NOMO-1 treated with dmso at 0.1 percent for 144 hours (cell line): ENCODE measurements at regions not wholly inside any gene's neighbourhood (a gene's known extent, or its start where the extent isn't known, plus 50 kb on each side); places are given as distances from the start of the nearest gene placed in this dataset.
"Not testable (repeated sequence)": the region's sequence is repeated elsewhere in the genome, so short reads cannot be mapped to it uniquely, and the experiment has no call there.

Source experiments
- DNase-seq: peaks from one replicate; lab custom pipeline; 2025; ENCODE audit not compliant: unreplicated experiment; lab: John Stamatoyannopoulos, UW

DNA sequence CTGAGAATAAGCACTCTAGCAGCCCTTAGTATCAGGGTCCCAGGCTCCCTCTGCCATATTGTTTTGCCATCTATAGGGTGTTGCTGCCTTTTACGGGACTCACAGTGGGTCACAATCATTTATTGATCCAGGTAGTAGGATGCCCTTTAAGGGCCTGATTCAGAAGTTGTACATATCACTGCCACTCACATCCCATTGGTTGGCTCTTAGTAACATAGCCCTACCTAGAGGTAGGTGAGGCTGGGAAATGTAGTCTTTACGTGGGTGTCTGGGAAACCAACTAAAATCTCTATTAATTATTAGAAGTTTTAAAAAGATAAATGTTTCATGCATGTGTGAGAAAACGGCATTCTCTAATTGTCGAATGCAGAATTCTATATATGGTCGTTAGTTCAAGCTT is 78.8 kb upstream of the ATP5PO start:
- no peak for DNase-seq

DNA sequence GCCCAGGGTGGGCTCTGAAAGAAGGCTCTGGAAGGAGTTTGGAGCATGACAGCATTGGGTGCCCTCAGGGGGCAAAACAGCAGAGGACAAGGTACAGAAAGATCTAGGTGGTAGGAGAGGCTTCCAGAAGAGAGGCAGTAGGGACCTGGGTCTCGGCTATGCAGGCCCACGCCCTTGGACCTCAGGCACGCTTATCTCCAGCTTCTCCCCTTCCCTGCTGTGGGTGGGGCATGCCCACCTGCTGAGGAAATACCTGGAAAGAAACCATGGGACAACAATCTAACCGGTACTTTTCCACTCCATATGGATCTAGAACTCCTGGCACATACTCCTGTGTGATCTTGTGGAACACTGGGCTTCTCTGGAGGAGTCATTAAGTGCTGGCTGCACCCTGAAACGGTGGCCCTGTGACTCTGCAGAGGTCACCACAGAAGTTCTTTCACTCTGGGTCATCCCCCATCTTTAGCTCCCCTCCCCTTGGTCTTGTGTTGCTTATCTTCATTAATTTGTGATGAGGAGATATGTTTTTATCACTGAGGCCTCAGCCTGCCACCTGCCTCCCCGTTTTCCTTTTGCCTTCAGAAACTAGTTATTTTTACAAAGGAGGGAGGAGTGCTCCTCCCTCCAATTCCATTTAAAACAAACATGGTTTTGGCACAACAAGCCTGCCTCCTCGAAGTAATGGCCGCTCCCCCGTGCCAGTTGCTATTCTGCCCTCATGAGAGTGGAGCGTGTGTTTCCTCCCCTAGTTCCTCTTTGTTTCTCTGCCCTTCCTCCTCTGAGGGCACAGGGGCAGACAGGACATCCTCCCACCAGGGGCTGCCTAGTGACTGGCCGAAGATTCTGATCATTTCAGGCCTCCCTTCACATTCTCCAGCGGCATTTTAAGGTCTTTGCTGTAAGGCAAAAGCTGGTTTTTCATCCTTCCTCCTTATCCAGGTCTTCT is 78.0 kb upstream of the ATP5PO start:
- peak; percentile 52 for DNase-seq

DNA sequence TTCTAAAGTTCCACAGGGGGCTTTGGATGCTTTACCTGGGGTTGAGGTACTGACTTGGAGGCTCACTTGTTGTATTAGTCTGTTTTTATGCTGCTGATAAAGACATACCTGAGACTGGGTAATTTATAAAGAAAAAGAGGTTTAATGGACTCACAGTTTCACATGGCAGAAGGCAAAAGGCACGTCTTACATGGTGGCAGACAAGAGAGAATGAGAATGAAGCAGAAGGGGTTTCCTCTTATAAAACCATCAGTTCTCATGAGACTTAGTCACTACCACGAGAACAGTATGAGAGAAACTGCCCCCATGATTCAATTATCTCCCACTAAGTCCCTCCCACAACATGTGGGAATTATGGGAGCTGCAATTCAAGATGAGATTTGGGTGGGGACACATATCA is 76.8 kb upstream of the ATP5PO start:
- not testable (repeated sequence) for DNase-seq

DNA sequence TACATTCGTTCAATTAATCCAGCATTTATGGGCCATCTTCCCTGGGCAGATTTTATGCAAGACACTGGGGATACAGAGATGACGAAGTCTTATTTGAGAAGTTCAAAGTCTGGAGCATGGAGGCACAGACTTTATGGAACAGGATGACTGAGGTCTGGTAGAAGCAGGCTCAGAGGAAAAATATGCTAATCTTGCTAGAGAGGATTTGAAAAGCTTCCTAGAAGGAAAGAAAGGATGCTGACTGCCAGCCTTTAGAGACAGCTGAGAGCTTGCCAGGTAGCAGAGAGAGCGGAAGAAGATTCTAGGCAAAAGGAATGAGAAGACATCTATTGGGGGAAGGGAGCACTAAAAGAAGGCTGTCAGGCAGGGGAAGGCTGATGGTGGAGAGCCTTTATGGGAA is 75.5 kb upstream of the ATP5PO start:
- DNase-seq, result no peak

DNA sequence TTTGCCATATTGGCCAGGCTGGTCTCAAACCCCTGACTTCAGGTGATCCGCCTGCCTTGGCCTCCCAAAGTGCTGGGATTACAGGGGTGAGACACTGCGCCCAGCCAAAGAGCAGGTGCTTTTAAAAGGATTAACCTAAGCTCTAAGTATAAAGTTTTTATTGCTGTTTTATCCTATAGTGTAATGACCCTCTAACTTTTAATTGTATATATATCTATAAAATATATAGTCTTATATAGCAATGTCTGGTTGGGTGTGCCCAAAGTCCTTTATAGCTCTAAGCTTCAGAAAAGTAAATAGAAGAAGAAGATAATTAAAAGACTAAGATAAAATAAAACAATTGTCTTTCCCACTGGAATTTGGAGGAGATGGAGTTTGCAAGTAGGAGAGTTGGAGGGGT is 73.8 kb upstream of the ATP5PO start:
- DNase-seq, result no peak

- DNase-seq, result no peak
These were observed 72.8 kb upstream of the ATP5PO start for GRCh38 chr21:33988237-33989017.

GRCh38 chr21:33987461-33987860 is 71.9 kb upstream of the ATP5PO start:
- DNase-seq, result no peak

DNA sequence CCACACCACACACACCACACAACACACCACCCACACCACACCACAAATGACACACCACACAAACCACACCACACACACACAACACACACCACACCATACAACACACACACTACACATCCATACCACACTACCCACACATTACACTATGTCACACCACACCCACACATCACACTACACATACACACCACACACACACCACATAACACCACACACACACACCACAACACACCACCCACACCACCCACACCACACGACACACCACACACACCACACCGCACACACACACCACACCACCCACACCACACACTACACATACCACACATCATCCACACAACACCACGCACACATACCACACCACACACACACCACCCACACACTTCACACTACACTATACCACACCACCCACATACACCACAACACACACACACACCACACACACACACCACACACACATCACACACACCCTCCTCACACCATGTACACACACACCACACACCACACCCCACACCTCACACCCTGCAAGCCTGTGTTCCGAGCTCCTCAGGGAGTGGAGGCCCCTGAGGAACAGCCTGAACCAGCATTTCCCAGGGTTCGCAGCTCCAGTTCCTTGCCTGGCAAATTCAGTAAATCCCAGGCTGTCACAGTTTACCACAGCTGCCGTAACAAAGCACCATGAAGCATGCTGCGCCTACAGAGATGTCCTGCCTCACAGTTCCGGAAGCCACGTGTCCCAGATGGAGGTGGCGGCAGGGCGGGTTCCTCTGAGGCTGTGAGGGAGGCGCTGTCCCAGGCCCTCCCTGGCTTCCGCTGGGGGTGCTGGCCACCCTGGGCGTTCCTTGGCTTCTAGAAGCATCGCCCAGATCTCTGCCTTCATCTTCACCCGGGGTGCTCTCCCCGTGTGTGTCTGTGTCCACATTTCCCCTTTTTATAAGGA is 69.8 kb upstream of the ATP5PO start:
- no peak for DNase-seq

DNA sequence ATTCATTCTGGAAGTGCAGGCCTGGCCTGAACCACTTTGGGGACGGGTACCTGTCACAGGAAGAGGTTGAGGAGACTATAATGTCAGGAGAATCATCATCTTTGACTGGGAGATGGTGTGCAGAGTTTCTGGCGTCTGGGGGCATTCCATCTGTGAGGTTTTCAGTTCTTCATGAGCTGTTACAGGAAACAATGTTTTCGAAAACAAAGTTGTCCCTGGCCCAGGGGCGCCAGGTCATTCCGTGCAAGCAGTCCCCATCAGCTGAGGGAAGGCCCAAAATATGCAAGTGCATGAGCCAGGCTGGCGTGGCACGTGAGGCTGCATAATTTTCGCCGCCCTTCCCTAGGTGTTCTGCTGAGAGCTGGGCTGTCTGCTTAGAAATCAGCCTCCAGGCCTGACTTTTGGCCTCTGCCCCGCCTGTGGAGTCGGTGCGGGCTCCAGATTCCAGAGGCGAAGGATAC is 68.4 kb upstream of the ATP5PO start:
- no peak for DNase-seq

DNA sequence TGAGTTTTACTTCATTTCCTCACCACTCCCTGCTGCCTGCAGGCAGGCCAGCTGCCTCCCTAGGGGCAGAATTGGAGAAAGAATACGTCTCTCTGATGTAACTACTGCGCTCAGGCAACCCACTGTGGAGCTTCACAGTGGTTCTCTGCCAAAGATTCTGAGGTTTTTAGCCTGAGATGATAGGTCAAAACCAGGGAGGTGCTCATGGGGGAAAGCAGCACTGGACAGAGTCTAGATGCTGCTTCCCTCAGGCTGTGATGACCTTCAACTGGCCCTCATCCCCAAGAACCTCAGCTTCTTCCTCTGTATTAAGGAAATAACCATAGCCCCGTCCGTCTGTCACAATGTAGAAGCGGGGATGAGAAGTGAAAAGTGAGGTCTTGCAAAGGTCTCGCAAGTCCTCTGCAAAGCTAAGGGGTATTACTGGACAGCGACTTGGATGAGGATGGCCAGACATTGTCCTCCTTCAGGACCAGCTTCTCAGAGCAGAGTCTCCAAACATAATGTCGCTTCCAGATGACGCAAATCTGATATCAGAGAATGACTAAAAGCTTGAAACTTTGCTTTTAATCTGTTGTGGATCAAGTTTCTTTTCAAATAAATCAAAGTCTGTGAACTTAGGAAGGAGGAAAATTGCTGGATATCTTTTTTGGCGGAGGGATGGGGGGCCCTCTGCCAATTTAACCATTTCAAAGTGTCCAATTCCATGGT is 65.9 kb upstream of the ATP5PO start:
- no peak for DNase-seq

DNA sequence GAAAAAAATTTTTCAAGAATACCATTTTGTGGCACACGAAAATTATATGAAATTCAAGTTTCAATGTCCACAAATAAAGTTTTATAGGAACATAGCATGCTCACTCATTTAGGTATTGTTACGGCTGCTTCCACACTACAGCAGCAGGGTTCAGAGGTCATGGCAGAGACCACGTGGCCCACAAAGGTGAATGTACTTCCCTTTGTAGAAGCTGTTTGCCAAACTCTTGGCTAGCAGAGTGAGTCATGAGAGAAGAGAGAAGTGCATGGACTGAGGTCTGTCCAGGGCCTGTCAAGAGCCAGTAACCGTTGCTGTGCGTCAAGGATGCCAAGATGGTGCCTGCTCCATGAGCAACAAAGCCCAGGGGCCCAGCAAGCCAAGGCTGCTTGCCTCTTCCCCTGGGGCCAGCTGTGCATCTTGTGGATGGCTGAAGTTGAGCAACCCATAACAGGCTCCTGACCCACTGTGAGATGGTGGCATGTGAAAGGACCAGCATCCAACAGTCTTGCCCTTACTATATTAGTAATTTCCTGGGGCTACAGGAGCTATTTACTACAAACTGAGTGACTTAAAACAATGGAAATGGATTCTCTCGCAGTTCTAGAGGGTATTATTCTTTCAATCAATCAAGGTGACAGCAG is 64.8 kb upstream of the ATP5PO start:
- peak; percentile 34 for DNase-seq

DNA sequence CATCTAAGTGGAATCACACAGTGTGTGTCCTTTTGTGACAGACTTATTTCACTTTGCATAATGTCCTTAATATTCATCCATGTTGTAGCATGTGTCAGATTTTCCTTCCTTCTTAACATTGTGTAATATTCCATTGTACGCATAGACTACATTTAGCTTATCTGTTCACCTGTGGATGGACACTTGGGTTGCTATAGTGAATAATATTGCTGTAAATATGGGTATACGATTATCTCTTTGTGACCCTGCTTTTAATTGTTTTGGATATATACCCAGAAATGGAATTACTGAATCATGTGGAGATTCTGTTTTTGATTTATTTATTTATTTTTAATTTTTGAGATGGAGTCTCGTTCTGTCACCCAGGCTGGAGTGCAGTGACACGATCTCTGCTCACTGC is 63.0 kb upstream of the ATP5PO start:
- no peak for DNase-seq

- DNase-seq, result no peak
These were observed 62.2 kb upstream of the ATP5PO start for GRCh38 chr21:33977721-33978369.

DNA sequence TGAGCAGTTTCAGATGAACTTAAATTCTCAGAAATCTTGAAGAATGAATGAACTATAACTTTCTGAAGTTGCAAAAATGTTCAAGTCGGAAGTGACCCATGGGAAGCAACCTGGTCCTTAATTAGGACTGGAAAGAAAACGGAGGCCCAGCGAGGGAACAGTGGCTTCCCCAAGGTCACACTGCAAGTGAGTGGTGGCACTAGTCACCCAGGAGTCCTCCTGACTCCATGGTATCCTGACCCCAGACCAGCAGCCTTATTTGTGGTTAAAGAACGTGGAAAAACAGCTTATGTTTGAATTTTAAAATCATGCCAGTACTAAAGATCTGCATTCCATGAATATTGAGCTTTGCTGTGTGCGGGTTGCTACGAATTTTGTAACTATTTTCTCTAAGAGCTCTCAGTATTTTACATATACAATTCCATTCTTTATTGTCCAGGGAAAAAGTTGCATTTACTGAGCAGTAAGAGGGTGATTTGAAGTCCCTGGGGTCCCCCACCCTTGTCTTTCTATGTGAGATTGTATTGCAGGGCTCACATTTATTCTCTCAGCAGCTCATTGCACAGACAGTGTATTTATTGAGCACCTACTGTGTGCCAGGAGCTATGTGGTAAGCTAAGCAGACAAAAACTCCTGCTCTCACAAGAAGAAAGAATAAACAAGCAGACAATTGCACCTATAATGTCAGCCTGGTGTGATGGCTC is 61.6 kb upstream of the ATP5PO start:
- no peak for DNase-seq

DNA sequence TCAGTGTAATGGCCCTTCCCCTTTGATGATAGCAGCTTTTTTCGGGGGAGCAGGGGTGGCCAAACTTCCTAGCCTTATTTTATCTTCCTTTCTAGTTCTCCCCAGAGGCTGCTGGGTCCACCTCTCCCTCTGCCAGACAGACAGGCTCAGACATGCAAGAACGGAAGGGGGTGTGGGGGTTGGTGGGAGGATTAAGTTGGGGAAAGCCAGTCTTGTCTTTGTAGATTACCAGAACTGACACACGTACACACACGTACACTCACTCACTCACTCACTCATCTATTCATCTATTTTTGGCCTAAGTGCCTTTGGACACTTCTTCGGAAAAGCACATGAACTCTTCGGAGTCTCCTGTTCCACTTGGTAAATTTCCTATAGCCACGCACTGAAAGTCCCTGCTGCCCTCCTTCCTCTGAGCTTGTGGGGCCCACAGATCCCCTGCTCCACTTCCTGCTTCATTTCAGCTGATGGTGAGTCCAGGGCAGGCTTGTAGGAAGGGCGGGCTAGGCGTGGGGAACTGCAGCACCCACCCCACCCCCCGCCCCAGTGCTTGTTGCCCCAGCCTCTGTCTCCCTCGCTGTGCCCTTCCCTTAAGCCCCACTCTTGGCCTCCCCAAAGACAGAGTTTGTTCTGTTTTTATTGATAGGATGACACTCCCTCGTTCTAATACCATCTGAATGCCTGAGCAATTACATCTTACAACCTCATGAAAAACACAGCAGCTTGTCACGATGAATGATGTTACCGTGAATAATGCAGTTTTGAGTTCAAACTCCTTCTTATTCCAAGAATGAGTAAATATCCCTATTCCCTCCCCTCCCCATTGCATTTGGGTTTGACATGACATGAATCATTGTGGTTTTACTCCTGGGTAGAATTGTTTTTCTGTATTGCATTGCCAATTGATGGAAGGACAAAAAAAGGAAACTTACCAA is 60.7 kb upstream of the ATP5PO start:
- DNase-seq, result peak; percentile 83

DNA sequence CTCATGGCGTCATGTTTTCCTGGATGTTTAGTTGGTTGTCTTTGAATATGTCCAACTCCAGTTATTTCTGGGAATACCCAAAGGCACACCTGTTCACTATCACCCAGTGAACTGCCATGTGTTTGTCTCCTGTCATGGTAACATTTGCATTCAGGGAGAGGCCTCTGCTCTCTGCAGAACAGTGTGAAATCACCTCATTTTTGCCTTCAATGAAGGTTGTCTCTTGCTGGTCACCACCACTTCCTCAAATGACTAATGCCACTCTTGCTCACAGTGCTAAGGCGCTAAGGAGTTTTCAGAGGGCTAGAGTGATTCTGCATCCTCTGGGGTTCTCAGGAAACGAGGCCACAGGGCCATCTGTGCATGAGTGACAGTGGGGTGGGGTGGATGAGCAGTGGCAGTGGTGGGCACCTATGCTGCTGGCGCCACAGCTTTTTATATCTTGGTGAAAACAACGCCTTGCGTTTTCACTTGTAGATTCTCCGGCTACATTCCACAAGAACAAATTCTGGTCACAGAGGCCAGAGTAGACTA is 60.0 kb upstream of the ATP5PO start:
- peak; percentile 83 for DNase-seq
